ENCODE measurements at regions not wholly inside any gene's neighbourhood (a gene's known extent, or its start where the extent isn't known, plus 50 kb on each side); places are given as distances from the start of the nearest gene placed in this dataset.

DNA sequence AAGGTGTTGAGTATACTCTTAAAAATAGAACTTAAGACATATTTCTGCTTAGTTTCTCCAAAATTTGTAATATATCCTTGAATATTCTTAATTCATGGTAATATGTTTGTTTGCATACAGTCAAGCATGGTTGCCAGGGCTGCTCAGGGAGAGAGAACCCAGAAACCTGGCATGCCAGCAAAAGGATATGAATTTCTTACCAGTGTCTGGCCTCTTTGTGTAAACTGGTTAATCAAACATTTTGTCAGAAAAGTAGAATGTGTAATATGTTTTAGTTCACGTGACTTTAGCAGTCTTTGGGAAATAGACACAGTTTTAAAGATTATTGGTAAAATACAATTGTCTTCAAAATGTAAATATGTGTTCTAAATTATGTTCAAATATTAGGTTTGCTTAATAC lies 101.6 kb downstream of the AASDHPPT start:
- TF ChIP-seq, protein P1, sequence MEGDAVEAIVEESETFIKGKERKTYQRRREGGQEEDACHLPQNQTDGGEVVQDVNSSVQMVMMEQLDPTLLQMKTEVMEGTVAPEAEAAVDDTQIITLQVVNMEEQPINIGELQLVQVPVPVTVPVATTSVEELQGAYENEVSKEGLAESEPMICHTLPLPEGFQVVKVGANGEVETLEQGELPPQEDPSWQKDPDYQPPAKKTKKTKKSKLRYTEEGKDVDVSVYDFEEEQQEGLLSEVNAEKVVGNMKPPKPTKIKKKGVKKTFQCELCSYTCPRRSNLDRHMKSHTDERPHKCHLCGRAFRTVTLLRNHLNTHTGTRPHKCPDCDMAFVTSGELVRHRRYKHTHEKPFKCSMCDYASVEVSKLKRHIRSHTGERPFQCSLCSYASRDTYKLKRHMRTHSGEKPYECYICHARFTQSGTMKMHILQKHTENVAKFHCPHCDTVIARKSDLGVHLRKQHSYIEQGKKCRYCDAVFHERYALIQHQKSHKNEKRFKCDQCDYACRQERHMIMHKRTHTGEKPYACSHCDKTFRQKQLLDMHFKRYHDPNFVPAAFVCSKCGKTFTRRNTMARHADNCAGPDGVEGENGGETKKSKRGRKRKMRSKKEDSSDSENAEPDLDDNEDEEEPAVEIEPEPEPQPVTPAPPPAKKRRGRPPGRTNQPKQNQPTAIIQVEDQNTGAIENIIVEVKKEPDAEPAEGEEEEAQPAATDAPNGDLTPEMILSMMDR (IDR thresholded peaks at IDR 0.05), result no peak
- no peak for TF ChIP-seq POLR2AphosphoS5 (IDR thresholded peaks at IDR 0.05)
- TF ChIP-seq POLR2A (IDR thresholded peaks at IDR 0.05), result no peak

Measured in breast epithelium (tissue), 3 donors.